Spleen (tissue), 11 donors: ENCODE measurements at regions not wholly inside any gene's neighbourhood (a gene's known extent, or its start where the extent isn't known, plus 50 kb on each side); places are given as distances from the start of the nearest gene placed in this dataset.

Experiments
- DNase-seq: peaks from one replicate; pipeline ENCODE4 v3.0.0-alpha.2; 2020
- H3K27ac ChIP-seq, 8 donors: fragments of 200-600 bp; sonication (generic) in 7 of 8; 1 replicate in 4 of 8; 2 replicates in 4 of 8; pipeline versions ENCODE4 v1.5.0 to v1.8.0; 2016 to 2021; ENCODE audit warnings: inconsistent platforms in 4 of 8, mild to moderate bottlenecking in 4 of 8, moderate library complexity in 1 of 8
- H3K27me3 ChIP-seq, 7 donors: fragments of 200-600 bp; sonication (generic) in 6 of 7; replicated peaks in 1 of 7; 1 replicate in 4 of 7; 2 replicates in 3 of 7; pipeline versions ENCODE4 v1.5.0 to v1.8.0; 2016 to 2021; ENCODE audit warnings: inconsistent platforms in 3 of 7, mild to moderate bottlenecking in 1 of 7
- H3K36me3 ChIP-seq, 6 donors: fragments of 200-600 bp; sonication (generic) in 5 of 6; 1 replicate in 4 of 6; 2 replicates in 2 of 6; pipeline versions ENCODE4 v1.5.0 to v1.8.0; 2016 to 2021; ENCODE audit warnings: inconsistent platforms in 2 of 6
- H3K4me1 ChIP-seq, 6 donors: fragments of 200-600 bp; sonication (generic) in 5 of 6; 1 replicate in 3 of 6; 2 replicates in 3 of 6; pipeline versions ENCODE4 v1.5.0 to v1.8.0; 2016 to 2021; ENCODE audit warnings: inconsistent platforms in 3 of 6
- H3K4me3 ChIP-seq, 8 donors: fragments of 200-600 bp; sonication (generic) in 7 of 8; 1 replicate in 4 of 8; 2 replicates in 4 of 8; pipeline versions ENCODE4 v1.5.0 to v1.8.0; 2016 to 2021; ENCODE audit warnings: inconsistent platforms in 4 of 8, mild to moderate bottlenecking in 4 of 8, moderate library complexity in 2 of 8
- H3K9me3 ChIP-seq, 8 donors: fragments of 200-600 bp; sonication (generic) in 7 of 8; 1 replicate in 4 of 8; 2 replicates in 4 of 8; pipeline versions ENCODE4 v1.5.0 to v1.8.0; 2016 to 2021; ENCODE audit warnings: inconsistent platforms in 4 of 8
- CTCF ChIP-seq, 11 experiments: fragments of 200-600 bp in 7 of 11; fragments of 450-650 bp in 4 of 11; sonication (generic) in 4 of 11; IDR thresholded peaks in 8 of 11; conservative IDR thresholded peaks in 3 of 11; 1 replicate in 7 of 11; 2 replicates in 4 of 11; pipeline versions ENCODE4 v1.4.0 to v1.8.0; 2016 to 2021; ENCODE audit warnings: antibody characterized with exemption in 11 of 11, inconsistent platforms in 4 of 11, mild to moderate bottlenecking in 1 of 11
- POLR2A ChIP-seq, 3 donors: fragments of 450-650 bp; IDR thresholded peaks; one replicate each; pipeline ENCODE4 v1.5.1; 2017; ENCODE audit warnings: antibody characterized with exemption in 3 of 3, mild to moderate bottlenecking in 1 of 3
- POLR2AphosphoS5 ChIP-seq, 3 donors: sonication (generic); formaldehyde crosslinking; IDR thresholded peaks; one replicate each; pipeline ENCODE4 v1.5.1; 2017; ENCODE audit warnings: antibody characterized with exemption in 3 of 3
- WGBS, 5 donors: extraction: QIAGEN DNeasy Blood & Tissue Kit in 3 of 5; methylation state at CpG; one replicate each; pipeline versions ENCODE4 v1.1.5 to v1.1.7; 2013 to 2018; 5-methylcytosine and 5-hydroxymethylcytosine counted together
- intact Hi-C: fragments of 100-400 bp; cut with DNase I; formaldehyde crosslinking; loops from one replicate; pipeline ENCODE4 v1.15.0; 2023; ENCODE audit warnings: low total_unique reads
- donor health status: healthy with polysubstance abuse.
- donor health status: DM: no; HTN: no; CAD: no; lungs with moderate emphysema.
- donor health status: DM: no; HTN: no; CAD: no.
- donor health status: Bipolar disorder and iron deficiency.
- donor health status: healthy.
- donor health status: DM: no; HTN: no; CAD: no.
- donor health status: DM: yes; HTN: yes; CAD: no.

DNA sequence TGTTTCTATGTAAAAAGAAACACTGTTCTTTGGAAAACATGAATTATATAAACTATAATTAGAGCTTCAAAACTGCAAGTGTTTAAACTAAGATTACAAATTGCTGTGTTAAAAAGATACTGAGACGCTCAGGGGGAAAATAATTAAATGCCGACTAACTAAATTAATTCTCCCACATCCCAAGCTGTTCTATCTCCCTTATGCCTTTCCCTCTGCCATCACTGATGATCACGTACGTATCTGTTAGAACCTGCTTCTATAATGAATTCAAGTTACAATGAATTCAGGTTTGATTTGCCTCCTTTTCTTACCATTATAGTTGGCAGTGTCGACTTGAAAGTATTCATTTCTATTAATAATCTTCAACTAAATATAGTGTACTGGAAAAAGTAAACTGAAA lies 349.9 kb upstream of the CDH6 start:
- intact Hi-C loops = no loop called here
- Histone ChIP-seq H3K4me1 (no peaks in the 10 kb centered on the region), H3K9me3 (peaks cover 0 to 4% (median 0%) of the 10 kb centered on the region in 8 donors), H3K27ac (no peak overlapping the region), H3K36me3 (no peaks in the 10 kb centered on the region), H3K4me3 (no peak overlapping the region), H3K27me3 (no peaks in the 10 kb centered on the region)
- DNase-seq = no peak
- WGBS, 5 donors = 84 to 89% (median 87%) methylated on average over 5 of the region's 5 CpGs
- no peak for TF ChIP-seq CTCF (IDR thresholded peaks at IDR 0.05 in 8 of 11, conservative IDR thresholded peaks at IDR 0.05 in 3 of 11)
- TF ChIP-seq POLR2A (IDR thresholded peaks at IDR 0.05) = no peak
- no peak for TF ChIP-seq POLR2AphosphoS5 (IDR thresholded peaks at IDR 0.05)

DNA sequence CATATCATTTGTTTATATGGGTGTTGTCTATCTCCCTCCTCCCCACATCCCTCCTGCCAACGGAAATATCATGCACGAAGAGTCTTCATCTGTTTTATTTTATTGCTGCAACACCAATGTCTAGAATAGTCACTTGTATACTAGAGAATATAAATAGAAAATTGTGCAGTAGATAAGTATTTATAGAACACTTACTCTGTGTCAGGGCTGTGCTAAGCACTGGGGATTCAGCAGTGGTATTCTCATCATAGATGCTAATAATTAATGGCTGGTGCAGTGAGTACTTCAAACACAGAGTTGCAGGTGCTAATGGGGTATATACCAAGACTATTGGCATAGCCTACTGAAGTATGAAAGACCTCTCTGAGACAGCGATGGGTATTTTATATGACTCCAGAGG lies 353.5 kb upstream of the CDH6 start:
- no peaks in the 10 kb centered on the region for H3K27me3 ChIP-seq
- no peak overlapping the region for H3K27ac ChIP-seq
- peaks cover 0 to 10% (median 0%) of the 10 kb centered on the region in 8 donors for H3K9me3 ChIP-seq
- no peak overlapping the region for H3K4me3 ChIP-seq
- 45 to 87% (median 80%) methylated on average over 3 of the region's 3 CpGs for WGBS, 5 donors
- H3K4me1 ChIP-seq = no peaks in the 10 kb centered on the region
- intact Hi-C loops = no loop called here
- TF ChIP-seq POLR2A (IDR thresholded peaks at IDR 0.05) (no peak), POLR2AphosphoS5 (IDR thresholded peaks at IDR 0.05) (no peak), CTCF (IDR thresholded peaks at IDR 0.05 in 8 of 11, conservative IDR thresholded peaks at IDR 0.05 in 3 of 11) (no peak)
- H3K36me3 ChIP-seq = no peaks in the 10 kb centered on the region
- no peak for DNase-seq

DNA sequence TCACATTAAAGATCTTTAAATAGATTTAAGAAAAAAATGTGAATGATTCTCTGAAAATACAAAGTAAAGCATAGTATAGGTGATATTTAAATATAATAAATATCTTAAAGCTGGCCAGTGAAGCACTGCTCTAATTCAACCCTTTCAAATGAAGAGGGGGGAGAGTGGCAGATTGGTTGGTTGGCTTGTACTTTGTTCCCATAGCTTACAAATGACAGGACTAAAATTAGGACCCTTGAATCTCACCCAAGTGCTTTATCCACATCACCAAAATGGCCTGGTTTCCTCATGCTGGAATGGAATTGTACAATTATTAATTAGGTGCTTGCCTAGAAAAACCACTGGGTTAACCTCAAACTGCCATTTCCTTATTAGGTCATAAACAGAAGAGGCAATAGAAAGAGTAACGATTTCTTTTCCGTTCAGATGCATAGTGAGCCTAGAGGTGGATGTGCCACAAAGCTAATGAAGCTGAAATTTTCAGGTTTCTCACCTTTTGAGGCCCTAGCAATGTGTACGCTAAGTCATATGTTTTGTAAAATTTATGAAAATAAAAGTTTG lies 354.5 kb upstream of the CDH6 start:
- Histone ChIP-seq H3K4me3 (no peak overlapping the region), H3K27ac (no peak overlapping the region), H3K9me3 (peaks cover 0 to 16% (median under 1%) of the 10 kb centered on the region in 8 donors), H3K4me1 (no peaks in the 10 kb centered on the region), H3K36me3 (no peaks in the 10 kb centered on the region), H3K27me3 (no peaks in the 10 kb centered on the region)
- TF ChIP-seq CTCF (IDR thresholded peaks at IDR 0.05 in 8 of 11, conservative IDR thresholded peaks at IDR 0.05 in 3 of 11) = no peak
- no peak for TF ChIP-seq POLR2AphosphoS5 (IDR thresholded peaks at IDR 0.05)
- no peak for TF ChIP-seq POLR2A (IDR thresholded peaks at IDR 0.05)
- intact Hi-C loops = no loop called here
- DNase-seq = no peak
- WGBS, 5 donors = 42 to 73% (median 67%) methylated on average over 3 of the region's 3 CpGs

DNA sequence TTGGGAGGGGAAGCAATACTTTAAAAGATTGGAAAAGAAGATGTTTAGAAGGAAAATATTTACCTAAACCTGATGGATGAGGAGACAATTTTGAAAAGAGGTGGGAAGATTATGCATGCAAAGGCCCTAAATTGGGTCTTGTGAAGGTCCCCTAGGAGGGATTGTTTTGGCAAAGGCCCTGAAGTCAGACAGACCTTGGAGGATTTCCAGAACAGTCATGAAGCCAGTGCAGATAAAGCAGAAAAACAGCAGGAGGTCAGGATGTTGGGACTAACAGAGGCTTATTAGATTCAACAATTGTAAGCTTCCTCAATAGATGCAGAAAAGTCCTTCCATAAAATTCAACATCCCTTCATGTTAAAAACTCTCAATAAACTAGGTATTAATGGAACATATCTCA lies 361.0 kb upstream of the CDH6 start:
- peaks cover 0 to 23% (median 4%) of the 10 kb centered on the region in 8 donors for H3K9me3 ChIP-seq
- DNase-seq = no peak
- no peaks in the 10 kb centered on the region for H3K36me3 ChIP-seq
- no peak for TF ChIP-seq POLR2AphosphoS5 (IDR thresholded peaks at IDR 0.05)
- no peak for TF ChIP-seq CTCF (IDR thresholded peaks at IDR 0.05 in 8 of 11, conservative IDR thresholded peaks at IDR 0.05 in 3 of 11)
- TF ChIP-seq POLR2A (IDR thresholded peaks at IDR 0.05) = no peak
- intact Hi-C loops = no loop called here
- H3K4me1 ChIP-seq = no peaks in the 10 kb centered on the region
- H3K27me3 ChIP-seq = no peaks in the 10 kb centered on the region
- H3K4me3 ChIP-seq = no peak overlapping the region
- no peak overlapping the region for H3K27ac ChIP-seq
